Ishikawa (cell line): ENCODE measurements at regions not wholly inside any gene's neighbourhood (a gene's known extent, or its start where the extent isn't known, plus 50 kb on each side); places are given as distances from the start of the nearest gene placed in this dataset.

Source experiments
- CEBPB ChIP-seq: IDR thresholded peaks from 2 replicates; pipeline ENCODE4 v1.6.1; 2012
- CREB1 ChIP-seq: IDR thresholded peaks from 2 replicates; pipeline ENCODE4 v1.6.1; 2012; ENCODE audit warnings: low read depth
- EGR1 ChIP-seq: IDR thresholded peaks from 2 replicates; pipeline ENCODE4 v1.6.1; 2012
- EP300 ChIP-seq: IDR thresholded peaks from 2 replicates; pipeline ENCODE4 v1.6.1; 2012; ENCODE audit warnings: borderline replicate concordance
- FOXM1 ChIP-seq: IDR thresholded peaks from 2 replicates; pipeline ENCODE4 v1.6.1; 2012; ENCODE audit warnings: low read depth, borderline replicate concordance
- NFIC ChIP-seq: IDR thresholded peaks from 2 replicates; pipeline ENCODE4 v1.6.1; 2012
- RAD21 ChIP-seq: IDR thresholded peaks from 2 replicates; pipeline ENCODE4 v1.6.1; 2012; ENCODE audit warnings: low read depth
- TAF1 ChIP-seq: IDR thresholded peaks from 2 replicates; pipeline ENCODE4 v1.6.1; 2012; ENCODE audit warnings: low read depth, mild to moderate bottlenecking
- TCF12 ChIP-seq: IDR thresholded peaks from 2 replicates; pipeline ENCODE4 v1.6.1; 2012; ENCODE audit warnings: low read depth
- TEAD4 ChIP-seq: IDR thresholded peaks from 2 replicates; pipeline ENCODE4 v1.6.1; 2012
- YY1 ChIP-seq: IDR thresholded peaks from 2 replicates; pipeline ENCODE4 v1.6.1; 2012; ENCODE audit warnings: low read depth
- ZBTB7A ChIP-seq: IDR thresholded peaks from 2 replicates; pipeline ENCODE4 v1.6.1; 2012; ENCODE audit warnings: low read depth
- TF ChIP-seq, protein P1 (sequence below): IDR thresholded peaks from 2 replicates; pipeline ENCODE4 v1.6.1; 2012
- TF ChIP-seq, protein P2 (sequence below): IDR thresholded peaks from 2 replicates; pipeline ENCODE4 v1.6.1; 2012
- TF ChIP-seq, protein P3 (sequence below): IDR thresholded peaks from 2 replicates; pipeline ENCODE4 v1.6.1; 2012; ENCODE audit warnings: low read depth, mild to moderate bottlenecking

DNA sequence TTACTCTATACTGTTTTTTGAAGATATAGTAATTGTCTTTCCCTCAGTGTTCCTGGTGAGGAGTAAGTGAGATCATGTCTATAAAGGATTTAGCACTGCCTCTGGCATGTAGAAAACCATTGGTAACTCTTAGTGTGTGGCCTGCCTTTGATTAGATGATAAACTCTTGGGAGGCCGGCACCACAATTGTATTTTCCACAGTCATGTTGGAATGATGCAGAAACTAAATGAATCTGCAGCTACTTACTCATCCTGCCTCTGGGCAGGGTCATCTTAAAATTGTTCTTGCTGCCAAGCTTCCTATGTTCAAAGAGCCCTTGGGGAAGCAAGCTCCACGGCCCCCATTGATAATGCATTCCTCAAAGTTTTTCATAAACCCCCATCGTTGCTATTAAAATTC, 204.6 kb downstream of the ANKRD7 start:
- no peak for TF ChIP-seq FOXM1
- TF ChIP-seq EGR1 = no peak
- TF ChIP-seq, protein P1, sequence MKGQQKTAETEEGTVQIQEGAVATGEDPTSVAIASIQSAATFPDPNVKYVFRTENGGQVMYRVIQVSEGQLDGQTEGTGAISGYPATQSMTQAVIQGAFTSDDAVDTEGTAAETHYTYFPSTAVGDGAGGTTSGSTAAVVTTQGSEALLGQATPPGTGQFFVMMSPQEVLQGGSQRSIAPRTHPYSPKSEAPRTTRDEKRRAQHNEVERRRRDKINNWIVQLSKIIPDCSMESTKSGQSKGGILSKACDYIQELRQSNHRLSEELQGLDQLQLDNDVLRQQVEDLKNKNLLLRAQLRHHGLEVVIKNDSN = no peak
- TF ChIP-seq, protein P2, sequence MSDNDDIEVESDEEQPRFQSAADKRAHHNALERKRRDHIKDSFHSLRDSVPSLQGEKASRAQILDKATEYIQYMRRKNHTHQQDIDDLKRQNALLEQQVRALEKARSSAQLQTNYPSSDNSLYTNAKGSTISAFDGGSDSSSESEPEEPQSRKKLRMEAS = no peak
- no peak for TF ChIP-seq CREB1
- no peak for TF ChIP-seq ZBTB7A
- no peak for TF ChIP-seq RAD21
- TF ChIP-seq NFIC = no peak
- TF ChIP-seq YY1 = no peak
- no peak for TF ChIP-seq CEBPB
- TF ChIP-seq EP300 = no peak
- TF ChIP-seq TAF1 = no peak
- TF ChIP-seq TEAD4 = no peak
- TF ChIP-seq, protein P3, sequence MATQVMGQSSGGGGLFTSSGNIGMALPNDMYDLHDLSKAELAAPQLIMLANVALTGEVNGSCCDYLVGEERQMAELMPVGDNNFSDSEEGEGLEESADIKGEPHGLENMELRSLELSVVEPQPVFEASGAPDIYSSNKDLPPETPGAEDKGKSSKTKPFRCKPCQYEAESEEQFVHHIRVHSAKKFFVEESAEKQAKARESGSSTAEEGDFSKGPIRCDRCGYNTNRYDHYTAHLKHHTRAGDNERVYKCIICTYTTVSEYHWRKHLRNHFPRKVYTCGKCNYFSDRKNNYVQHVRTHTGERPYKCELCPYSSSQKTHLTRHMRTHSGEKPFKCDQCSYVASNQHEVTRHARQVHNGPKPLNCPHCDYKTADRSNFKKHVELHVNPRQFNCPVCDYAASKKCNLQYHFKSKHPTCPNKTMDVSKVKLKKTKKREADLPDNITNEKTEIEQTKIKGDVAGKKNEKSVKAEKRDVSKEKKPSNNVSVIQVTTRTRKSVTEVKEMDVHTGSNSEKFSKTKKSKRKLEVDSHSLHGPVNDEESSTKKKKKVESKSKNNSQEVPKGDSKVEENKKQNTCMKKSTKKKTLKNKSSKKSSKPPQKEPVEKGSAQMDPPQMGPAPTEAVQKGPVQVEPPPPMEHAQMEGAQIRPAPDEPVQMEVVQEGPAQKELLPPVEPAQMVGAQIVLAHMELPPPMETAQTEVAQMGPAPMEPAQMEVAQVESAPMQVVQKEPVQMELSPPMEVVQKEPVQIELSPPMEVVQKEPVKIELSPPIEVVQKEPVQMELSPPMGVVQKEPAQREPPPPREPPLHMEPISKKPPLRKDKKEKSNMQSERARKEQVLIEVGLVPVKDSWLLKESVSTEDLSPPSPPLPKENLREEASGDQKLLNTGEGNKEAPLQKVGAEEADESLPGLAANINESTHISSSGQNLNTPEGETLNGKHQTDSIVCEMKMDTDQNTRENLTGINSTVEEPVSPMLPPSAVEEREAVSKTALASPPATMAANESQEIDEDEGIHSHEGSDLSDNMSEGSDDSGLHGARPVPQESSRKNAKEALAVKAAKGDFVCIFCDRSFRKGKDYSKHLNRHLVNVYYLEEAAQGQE = no peak
- TF ChIP-seq TCF12 = no peak

DNA sequence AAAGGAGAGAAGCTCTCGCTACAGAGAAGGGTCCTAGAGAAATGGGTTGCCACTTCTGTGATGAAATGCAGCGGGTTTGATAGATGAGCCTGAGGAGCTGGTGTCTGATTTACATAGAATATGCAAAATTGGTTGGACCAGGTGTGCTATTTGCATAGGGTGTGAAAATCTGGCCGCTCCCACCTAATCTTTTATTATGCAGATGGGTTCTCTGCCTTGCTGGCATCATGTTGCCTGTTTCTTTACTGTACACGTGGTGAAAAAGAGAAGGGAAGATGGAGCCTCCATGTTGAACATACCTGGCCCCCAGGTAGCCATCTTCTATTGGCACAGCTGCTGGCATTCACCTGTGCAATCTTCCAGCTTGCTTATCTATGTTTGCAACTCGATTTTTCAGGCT, 212.2 kb downstream of the ANKRD7 start:
- TF ChIP-seq, protein P3 = no peak
- TF ChIP-seq, protein P2 = no peak
- no peak for TF ChIP-seq NFIC
- no peak for TF ChIP-seq YY1
- no peak for TF ChIP-seq TEAD4
- no peak for TF ChIP-seq EP300
- TF ChIP-seq TCF12 = no peak
- TF ChIP-seq EGR1 = no peak
- TF ChIP-seq CEBPB = no peak
- TF ChIP-seq, protein P1 = no peak

DNA sequence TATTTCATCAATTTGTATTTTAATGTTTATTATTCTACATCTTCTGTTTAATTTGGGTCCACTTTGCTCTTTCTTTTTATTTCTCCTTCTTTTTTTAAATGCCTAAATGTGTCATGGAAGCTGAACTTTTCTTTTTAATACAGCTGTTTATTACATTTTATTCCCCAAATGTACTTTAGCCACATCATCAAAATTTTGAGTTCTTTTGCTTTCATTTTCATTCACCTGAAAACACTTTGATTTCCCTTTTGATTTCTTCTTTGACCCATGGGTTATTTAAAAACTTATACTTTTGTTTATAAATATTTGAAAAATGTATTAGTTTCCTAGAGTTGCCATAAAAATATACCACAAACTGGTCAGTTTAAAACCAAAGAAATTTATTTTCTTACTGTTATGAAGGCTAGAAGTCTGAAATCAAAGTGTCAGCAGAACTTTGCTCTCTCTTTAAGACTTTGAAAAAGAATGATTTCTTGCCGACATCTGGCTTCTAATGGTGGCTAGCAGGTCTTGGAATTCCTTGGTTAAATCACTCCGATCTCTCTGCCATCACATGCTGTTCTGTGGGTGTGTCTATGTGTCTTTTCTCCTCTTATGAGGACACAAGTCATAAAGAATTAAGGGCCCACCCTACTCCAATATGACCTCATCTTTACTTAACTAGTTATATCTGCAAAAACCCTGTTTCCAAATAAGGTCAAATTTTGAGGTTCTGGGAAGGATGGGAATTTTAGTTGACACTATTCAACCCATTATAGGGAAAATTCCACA, 225.5 kb downstream of the ANKRD7 start:
- TF ChIP-seq CEBPB (no peak), TEAD4 (no peak), ZBTB7A (no peak), FOXM1 (no peak), EP300 (no peak), NFIC (no peak), RAD21 (no peak), CREB1 (no peak), TCF12 (no peak), EGR1 (no peak), TAF1 (no peak), YY1 (no peak)
- TF ChIP-seq, protein P1 = no peak
- TF ChIP-seq, protein P3 = no peak
- TF ChIP-seq, protein P2 = no peak

DNA sequence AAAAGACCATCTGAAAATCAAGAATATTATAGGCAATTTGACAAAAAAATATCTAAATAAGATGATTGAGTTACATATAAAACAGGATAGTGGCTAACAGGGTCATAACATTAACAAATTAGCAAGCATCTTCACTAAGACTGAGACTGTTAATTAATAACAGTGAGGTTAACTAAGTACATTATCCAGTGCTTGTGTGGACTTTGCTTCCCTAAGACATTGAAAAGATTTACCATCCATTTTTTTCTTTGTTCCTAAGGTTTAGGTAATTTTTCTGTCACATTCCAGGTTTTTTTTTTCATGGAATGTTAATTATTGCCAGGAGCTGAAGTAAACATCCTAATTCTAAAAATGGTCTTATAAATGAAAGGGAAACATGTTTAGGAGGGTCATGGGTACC, 227.6 kb downstream of the ANKRD7 start:
- TF ChIP-seq TCF12 (no peak), EGR1 (no peak), CREB1 (no peak), YY1 (no peak), TAF1 (no peak), FOXM1 (no peak), RAD21 (no peak)
- TF ChIP-seq, protein P1 = no peak
- TF ChIP-seq, protein P2 = no peak
- TF ChIP-seq, protein P3 = no peak
